NCI-H2081 treated with DMSO at 0.1 percent for 48 hours (cell line): ENCODE measurements at regions not wholly inside any gene's neighbourhood (a gene's known extent, or its start where the extent isn't known, plus 50 kb on each side); places are given as distances from the start of the nearest gene placed in this dataset.
"Not testable (repeated sequence)": the region's sequence is repeated elsewhere in the genome, so short reads cannot be mapped to it uniquely, and the experiment has no call there.

Experiments used
- DNase-seq: peaks from one replicate; lab custom pipeline; 2025; lab: John Stamatoyannopoulos, UW

DNA sequence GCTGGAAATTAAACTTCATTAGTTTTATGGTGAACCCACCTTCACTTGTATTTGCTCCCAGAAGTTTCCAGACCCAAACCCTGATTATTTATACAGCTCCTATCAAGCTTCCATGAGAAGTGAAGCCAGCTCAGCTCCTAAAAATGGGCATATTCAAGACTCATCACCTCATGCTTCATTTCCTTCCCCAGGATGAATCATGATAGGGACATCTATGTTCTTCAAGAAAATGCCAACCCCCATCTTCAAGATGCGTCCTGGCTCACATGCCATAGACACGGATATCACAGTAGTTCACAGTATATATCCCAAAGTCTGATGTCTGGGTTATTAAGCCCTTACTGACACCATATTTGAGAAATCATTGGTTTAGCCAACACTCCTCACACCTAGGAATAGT is 217.6 kb downstream of the NPR3 start:
- no peak for DNase-seq

- DNase-seq, result not testable (repeated sequence)
Observed at GRCh38 chr5:32931438-32931837, 220.3 kb downstream of the NPR3 start.

GRCh38 chr5:32932241-32932935 is 221.3 kb downstream of the NPR3 start:
- DNase-seq, result no peak

DNA sequence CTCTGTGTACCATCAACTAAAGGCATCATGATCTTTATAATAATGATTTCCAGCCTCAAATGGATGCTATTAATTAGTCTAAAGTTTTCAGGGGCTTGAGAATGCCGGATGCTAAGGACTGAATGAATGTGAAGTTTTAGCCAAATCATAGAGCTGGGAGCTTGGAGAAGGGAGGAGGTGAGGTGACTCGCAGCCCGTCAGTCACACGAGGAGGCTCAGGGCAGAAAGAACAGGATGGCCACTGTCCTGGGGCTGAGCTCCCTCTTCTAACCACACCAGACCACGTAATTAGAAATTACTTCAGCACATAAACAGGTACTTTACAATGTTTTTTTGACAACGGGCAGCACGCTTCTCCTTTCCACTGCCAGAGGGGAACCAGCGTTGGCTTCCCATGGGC is 222.6 kb downstream of the NPR3 start:
- no peak for DNase-seq

DNA sequence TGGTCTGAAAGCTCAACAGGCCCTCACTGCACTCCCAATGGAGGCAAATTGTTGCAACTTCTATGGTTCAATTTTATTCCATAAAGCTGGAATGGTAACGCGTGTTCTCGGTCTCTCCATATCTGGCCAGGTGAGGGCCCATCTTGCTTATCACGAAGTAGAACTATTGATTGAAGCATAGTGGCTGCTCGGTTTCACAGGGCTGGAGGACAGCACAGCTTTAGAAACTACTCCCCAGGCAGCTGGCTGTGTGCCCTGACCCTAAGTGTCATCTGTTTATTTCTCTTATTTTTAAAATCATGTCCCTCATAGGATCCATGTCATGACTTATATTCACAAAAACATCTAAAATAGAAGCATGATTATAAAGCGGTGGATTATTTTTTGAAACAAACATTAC is 223.4 kb downstream of the NPR3 start:
- no peak for DNase-seq

DNA sequence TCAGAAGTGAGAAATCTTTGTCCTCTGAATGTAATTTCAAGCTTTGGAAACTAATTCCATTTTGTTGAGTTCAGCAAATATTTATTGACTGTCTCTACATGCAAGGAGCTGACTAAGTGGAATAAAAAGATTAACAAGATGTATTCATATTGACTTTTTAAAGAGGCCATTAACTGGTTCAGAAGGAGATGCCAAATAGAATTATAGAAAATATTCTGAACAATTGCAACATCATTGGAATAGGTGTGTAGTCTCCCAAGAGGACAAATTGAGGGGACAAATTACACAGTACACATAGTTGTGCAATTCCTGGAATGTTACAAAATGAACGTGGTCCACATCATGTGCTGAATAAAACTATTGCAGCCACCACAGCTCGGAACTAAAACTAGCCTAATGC is 224.2 kb downstream of the NPR3 start:
- no peak for DNase-seq

DNA sequence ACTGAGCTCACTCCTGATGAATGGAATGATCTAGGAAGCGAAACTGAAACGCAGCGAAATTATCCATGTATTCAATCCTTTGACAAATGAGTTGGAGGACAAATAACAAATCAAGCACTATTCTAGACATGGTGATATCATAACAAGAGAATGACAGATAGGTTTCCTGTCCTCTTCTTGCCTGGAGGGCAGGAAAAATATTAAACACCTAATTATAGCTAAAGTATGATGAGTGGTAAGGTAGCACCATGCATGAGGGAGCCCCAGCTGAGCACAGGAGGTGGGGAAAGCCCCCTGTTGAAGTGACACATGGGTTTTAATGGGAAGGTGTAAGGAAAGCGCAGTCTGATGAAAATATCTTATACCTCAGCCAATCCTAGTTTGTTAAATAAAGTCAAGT is 225.2 kb downstream of the NPR3 start:
- no peak for DNase-seq

DNA sequence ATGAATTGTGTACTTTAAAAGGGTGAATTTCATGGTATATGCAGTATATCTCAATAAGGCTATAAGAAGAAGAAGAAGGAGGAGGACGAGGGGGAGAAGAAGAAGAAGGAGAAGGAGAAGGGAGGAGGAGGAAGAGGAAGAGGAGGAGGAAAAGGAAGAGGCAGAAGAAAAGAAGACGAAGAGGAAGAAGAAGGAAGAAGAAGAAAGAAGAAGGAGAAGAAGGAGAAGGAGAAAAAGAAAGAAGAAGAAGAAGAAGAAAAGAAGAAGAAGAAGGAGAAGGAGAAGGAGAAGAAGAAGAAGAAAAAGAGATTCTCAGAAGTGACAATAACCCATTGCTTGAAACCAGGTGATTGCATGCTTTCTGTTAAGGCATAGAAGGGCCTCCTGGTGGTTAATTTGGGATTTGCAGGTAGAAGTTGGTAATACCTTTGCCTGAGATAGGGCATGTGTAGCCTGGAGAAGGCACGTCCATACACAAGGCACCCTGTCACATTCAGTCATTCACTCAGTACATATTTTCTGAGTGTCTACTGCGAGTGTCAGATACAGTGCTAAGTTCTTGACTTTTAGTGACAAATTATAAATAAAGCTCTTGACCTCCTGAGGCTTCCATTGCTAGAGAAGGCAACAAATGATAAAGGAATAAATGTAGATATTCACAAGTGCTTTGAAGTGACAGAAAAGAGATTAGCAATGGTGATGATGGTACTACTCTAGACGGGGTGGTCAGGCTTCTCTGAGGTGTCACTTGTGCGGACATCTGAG is 231.3 kb downstream of the NPR3 start:
- DNase-seq, result no peak

GRCh38 chr5:32949286-32949970 is 238.3 kb downstream of the NPR3 start:
- DNase-seq, result no peak

- DNase-seq, result no peak
Observed at GRCh38 chr5:32951003-32951402, 239.9 kb downstream of the NPR3 start.

GRCh38 chr5:32951878-32952277 is 240.8 kb downstream of the NPR3 start:
- DNase-seq, result no peak

- not testable (repeated sequence) for DNase-seq
Observed at GRCh38 chr5:32952421-32952820, 241.3 kb downstream of the NPR3 start.

GRCh38 chr5:32953694-32954093 is 242.6 kb downstream of the NPR3 start:
- DNase-seq, result no peak

DNA sequence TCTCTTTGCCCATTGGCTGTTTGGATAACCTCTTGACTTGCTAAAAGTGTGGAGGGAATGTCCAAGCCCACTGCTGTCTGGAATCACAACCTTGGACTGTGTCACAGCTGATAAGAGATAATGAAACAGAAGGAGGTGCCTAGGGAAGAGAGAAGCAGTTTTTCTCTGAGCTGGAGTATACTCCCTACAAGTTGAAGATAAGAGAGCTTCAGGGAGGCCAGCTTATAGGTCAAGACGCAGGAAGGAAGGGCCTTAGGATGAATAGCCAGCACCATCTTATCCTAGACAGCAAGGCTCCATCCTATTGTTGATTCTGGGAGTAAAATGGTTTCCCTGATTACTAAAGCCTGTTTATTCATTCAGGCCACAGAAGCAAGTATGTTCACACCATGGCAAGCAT is 244.7 kb downstream of the NPR3 start:
- no peak for DNase-seq

GRCh38 chr5:32960340-32961058 is 249.4 kb downstream of the NPR3 start:
- DNase-seq, result no peak

DNA sequence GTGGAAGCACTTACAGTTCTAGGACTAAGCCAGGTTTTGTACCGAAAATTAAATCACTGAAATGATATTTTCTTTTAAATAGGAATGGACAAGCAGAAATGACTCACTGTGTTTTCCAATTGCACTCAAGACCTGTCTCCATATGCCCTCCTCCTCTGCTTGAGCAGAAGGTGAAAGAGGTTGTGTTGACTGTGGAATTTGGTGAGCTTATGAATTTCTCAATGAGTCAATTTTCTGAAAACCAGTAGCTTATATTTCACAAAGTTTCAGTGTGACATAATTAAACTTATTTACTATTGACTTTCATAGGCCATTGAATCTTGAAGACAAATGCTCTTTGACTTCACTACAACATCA is 249.9 kb downstream of the NPR3 start:
- DNase-seq, result no peak

DNA sequence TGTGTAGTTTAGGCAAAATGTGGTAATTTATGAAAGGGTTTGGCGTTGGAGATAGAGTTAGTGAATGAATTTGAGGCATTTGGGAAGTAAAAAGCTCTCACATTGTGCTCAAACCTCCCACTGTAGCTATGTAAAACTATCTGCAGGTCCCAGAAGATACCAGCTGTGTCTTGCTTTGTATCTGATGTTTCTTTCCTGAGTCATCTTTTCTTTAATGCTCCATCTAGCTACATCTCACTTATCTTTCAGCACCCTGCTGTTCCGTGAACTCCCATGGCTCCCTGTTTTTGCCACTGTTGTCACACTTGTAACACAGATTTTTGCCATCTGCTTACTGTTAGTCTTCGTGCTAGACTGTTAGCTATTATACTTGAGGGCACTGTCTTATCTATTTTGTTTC is 253.1 kb downstream of the NPR3 start:
- DNase-seq, result no peak

DNA sequence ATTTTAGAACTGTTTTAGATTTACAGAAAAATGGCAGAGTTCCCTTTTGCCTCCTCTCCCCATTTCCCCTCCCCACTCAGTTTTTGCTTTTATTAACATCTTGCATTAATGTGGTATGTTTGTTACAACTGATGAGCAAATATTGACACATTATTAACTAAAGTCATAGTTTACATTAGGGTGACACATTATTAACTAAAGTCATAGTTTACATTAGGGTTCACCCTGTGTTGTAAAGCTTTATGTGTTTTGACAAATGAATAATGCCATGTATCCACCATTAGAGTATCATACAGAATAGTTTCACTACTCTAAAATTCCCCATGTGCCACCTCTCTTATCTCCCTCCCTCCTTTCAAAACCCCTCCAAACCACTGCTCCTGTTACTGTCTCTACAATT is 262.5 kb downstream of the NPR3 start:
- no peak for DNase-seq

DNA sequence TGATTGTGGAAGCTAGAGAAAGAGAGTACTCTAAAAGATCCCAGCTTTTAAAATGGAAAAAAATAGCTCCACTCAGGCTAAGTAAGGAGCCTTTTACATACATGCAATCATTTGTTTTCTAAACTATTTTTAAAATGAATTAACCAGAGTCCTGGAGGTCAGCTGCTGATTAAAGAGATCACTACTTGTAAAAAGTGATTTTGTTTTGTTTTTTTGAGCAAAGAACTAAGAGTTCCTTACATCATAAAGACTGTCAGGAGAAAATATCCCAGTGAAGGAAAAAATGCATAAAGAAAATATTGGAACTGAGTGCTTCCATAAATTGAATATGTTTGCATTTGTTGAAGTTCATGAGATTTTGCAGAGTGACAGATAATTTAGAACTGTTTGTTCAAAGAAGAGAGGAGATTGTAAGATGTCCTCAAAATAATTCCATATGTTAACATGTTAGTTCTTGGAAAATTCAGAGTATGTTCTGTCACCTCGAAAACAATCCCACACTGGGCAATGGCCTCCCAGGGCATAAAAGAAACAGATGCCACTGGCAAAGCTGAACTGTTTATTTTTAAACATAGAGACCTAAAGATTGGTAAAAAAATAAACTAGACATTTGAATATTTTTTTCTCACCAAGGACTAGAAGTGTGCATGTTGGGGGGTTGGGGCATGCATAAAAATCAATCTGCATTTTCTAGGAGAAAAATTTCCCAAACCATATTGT is 264.7 kb downstream of the NPR3 start:
- no peak for DNase-seq

- no peak for DNase-seq
Observed at GRCh38 chr5:32981061-32981460, 269.9 kb downstream of the NPR3 start.

DNA sequence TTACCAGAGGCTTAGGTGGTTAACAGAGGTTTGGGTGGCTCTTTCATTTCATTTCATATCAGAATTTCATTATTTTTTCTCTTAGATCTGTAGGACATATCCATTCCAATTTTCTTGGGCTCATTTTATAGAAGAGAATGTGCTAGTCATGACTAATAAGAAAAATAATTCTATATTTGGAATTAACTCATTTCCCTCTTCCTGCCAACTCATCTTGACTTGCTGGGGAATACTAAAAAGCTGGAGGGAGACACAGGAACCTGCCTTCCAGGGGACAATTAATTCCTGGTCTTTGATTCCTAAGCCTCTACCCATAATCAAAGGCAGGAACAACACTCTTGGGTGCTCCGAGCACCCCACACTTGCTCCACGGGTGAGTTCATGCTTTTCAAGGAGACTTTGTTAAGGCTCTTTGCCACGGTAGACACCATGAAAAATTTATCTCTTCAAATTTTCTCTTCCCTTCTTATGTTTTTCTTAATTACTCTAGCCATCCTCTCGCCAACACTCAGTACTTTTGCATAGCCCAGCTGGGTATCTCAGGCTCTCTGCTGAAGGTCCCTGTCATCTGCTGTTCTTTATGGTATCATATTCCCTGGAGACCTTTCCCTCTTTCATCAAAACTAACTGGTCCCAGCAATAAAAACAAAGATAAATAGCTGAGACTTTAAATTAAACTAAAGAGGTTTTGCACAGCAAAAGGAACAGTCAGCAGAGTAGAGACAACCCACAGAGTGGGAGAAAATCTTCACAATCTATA is 273.9 kb downstream of the NPR3 start:
- no peak for DNase-seq
